GM19455 (cell line): ENCODE measurements at regions not wholly inside any gene's neighbourhood (a gene's known extent, or its start where the extent isn't known, plus 50 kb on each side); places are given as distances from the start of the nearest gene placed in this dataset.

Experiments
- ATAC-seq: cut with Tn5 transposase; IDR thresholded peaks from one replicate; pipeline ENCODE4 v1.9.1; 2021; ENCODE audit not compliant: unreplicated experiment

DNA sequence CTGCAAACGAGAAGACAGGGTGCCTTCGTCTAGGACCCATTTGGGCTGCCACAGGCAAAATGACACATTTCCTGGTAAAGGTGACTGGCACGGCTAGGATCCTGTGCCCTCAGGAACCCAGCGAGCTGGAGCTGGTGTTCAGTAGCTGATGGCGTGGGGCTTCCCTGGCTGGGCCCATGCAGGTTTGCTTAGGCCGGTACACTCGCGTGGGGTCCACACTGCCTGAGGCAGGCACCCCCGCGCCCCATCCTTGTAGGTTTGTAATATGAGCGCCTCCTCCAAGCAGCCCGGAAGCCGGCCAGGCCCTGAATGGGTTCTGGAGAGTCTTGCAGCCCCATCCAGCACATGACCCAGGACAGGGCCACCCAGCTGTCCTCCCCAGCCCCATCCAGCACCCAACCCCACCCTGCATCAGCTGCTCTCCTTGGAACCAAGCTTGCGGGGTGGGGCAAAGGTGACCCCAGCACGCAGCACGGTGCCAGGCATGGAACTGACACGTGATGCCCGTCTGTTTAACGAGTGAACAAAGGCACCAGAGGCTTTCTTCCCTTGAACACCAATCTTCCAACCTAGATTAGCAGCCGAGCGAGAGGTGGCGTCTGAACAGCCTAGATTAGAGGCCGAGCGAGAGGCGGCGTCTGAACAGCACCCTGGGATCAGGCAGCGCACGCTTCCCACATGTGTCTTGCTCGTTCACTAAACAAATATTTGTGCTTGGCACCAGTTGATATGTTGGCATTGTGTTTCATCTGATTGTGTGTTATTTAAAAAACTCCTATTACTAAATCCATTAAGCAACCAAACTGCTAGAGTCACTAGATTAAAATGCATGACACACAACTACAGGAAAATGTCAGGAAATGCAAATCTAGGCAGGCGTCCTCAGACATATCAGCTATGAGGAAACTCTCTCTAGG is 112.1 kb downstream of the DLL1 start:
- no peak for ATAC-seq

DNA sequence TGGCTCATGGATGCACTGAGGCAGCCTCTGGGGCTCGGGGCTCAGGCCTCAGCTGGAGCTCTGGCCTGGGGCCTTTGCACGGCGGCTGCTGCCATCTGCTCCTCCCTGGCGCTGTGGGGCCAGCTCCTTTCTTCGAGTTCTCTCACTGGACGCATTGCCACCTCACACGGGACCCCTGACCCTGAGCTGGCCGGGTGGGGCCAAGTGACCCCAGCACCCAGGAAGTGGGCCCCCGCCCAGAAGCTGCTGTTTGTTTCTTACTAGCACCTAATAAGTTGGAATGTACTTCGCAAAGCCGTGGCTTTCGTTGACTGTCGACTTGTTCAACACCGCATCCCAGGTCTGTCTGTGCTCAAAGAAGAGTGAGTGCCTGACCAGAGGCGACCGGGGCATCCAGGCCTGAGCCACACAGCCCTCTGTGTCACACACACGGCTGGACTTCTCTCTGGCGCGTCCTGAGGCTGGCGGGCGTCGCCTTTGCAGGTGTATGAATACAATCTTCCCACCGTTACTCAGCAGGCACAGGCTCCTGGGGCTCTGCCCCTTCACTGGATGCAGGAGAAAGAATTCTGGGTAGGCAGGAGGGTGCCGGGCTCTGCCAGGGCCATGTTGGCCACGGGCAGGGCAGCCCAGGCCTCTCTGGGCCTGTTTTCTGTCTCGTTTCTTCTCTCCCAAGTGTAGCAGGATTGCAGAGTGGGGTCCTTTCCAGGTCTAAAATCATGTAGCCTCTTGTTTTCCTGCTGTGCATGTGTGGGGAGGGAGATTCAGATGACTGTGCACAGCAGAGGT is 112.9 kb downstream of the DLL1 start:
- ATAC-seq = no peak

DNA sequence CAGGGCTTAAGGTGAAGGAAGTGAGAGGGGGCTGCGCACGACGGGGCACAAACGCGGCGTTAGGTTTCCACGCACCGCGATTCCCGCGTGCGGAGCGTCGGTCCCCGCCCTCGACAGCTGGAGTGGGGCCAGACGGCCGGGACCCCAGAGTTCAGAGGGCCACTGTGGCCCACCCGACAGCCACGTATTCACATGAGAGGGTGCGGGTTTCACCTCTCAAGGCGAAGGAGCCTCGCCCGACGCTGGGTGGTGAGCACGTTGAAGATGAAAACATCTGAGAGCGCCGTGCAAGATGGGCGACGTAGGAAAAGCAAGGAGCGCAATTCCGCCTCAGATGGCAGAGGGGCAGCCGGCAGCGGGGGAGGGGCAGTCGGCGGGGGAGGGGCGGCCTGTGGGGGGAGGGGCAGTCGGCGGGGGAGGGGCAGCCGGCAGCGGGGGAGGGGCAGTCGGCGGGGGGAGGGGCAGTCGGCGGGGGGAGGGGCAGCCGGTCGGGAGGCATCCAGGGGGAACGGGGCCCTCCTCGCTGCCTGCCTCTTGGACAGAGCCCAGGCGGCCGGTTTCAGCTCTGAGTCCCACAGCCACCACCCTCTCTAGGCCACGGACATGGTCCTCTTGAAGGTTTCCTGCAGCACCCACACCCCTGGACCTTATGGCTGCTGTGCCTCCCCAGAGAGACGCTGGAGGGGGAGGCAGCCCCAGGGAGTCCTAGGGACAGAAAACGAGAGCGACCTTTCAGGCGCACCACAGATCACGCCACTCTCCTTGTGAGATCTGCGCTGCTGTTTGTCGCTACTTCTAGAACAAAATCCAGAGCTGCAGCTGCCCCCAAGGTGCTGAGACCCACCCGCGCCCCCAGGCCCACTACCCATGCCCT is 113.7 kb downstream of the DLL1 start:
- no peak for ATAC-seq

DNA sequence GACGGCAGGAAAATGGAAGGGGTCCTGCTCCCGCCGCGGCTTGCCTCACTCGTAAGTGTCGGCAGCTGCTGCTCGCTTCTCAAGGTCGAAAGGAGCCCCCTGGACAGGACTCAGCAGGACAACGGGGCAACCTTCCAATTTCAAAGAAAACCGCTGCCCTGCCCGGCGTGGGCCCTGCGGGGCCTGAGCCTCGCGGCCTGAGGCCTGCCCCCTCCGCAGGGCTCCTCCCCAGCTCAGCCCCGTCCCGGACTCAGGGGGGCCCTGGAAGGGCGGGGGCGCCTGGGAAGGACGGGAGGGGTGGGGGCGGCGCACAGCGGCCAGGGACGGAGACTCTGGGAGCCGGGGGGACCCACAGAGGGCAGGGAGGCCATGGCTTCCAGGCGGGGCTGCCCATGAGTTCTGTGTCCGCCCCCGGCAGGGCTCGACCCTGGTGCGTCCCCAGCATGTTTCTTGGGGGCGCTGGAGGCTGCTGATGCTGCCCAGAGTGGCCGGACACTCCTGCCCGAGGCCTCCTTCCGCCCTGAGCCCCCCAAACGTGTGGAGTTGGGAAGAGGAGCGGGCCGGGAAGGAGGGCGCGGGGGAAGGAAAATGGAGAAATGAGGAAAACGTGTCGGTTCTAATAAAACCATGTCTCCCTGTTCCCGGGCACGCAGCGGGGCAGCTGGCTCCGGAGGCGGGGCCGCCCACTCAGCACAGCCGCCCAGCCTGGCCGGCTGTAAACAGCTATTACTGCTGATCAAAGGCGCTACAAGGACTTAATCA is 114.6 kb downstream of the DLL1 start:
- ATAC-seq = no peak

DNA sequence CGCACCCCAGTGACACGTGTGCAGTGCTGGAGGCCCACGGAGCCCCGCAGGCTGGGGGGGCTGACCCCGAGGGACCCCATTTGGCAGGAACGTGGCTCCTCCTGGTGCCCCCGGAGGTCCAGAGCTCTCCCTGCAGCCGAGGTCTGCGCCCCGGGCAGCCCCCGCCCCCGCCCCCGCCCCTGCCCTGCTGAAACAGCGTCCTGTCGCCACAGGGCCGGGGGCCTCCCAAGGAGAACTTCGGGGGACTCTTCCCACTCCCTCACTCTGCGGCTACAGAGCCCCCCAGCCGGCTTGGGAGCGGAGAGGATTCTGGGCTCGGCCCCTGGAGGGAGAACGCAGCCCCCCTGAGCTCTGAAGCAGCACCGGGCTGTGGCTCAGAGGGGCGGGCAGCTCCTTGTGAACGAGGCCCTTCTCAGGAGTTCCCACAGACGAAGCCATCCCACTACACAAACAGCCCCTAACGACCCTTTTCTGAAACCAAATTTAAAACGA is 115.2 kb downstream of the DLL1 start:
- ATAC-seq = no peak

DNA sequence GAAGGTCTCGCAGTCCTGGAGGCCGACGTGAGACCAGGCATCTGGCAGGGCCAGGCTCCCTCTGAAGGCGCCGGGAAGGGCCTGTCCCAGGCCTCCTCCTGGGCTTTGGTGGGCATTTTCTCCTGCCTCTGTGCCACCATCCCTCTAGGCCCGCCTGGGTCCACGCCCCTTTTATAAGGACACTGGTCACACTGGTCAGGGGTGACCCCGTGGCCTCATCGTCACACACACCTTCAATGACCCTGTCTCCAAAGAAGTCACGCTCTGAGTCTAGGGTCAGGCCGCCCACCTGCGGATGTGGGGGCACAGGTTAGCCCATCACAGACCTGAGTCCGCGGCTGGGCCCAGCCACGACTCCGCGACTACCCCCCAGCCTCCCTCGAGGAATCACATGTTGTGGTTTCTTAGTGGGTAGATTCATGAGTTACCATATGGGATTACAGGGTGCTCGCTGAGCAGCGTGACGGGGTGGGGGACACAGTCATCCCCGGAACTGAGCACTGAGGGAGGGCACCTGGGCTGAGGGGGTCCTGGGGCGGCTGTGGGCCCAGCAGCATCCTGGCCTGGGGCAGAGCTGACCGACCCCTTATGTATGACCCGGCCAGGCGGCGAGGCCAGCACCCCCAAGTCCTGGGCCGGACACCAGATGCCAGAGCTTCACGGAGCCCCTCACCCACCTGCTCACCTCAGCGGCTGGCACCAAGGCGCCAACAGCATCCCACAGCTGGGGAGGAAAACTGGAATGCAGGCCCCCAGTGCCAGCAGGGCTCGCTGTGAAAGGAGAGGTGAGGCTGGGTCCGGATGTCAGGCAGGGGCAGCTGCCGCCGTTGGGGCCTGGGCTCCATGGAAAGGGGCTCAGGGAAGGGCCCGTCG is 115.9 kb downstream of the DLL1 start:
- no peak for ATAC-seq

DNA sequence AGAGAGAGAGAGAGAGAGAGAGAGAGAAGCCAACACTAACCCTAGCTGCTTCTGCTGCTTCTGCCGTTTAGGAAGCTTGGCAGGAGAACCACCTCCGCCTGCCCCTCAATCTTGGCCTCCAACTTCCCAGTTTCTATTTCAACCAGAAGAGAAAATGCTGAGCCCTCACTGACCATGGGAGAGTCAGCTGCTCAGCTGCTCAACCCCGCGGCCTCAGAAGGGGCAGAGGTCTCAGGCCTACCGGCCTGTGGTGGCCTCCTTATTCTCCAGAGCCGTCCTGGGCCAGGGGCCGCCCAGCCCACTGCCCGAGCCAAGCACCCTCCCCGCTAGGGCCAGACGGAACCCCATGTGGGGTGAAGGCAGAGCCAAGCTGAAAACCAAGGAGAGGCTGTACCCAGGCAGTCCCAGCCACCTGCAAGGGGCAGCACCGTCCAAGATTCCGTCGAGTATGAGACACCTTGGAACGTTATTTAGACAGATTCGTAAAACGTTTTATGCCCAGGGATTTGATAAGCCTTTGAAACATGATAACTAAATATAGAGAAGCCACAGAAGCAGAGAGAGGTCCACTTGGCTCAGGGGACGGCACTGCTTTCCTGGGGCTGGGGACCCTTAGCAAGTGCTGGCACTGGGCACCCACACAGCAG is 116.6 kb downstream of the DLL1 start:
- no peak for ATAC-seq

DNA sequence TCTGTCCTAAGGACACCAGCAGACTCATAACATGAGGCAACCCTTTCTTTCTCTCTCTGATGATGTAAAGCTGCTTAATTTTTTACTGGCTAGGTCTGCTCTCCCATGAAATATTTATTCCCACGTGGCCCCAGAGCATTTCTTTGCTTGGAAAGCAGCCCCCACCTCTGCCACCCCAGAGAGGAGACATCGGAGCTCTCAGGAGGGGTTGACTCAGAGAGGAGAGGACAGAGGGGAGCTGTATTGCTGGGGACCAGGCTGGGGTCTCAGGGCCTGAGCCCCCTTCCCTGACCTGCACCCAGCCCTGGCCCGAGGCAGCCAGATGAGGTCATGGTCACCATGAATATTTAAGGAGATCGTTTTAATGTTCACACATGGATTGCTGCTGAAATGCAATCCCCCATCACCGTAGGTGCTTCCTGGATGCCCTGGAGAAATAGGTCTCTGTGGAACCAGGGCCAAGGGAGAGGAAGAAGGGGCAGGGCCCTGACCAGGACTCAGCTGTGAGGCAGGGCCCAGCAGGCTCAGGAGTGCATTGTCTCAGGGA is 117.5 kb downstream of the DLL1 start:
- ATAC-seq = no peak

DNA sequence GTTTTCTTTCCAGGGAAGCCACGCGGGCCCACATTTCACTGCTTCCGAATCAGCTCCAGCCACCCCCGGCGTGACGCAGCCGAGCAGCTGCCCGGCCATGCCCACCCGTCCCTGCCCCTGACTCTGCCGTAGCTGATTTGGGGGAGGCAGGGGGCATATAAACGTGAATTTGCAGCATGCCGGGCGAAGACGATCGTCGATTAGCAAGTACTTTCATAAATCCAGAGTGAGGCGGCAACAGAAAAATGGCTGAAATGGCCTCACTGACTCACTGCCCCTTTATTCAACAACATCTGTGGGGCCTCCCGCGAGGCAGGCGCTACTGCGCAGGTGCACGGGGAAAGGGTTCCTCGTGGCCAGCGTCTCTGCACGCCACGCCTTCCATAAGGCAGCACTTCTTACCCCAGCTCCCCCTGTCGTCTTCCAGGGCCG is 118.0 kb downstream of the DLL1 start:
- ATAC-seq = no peak

DNA sequence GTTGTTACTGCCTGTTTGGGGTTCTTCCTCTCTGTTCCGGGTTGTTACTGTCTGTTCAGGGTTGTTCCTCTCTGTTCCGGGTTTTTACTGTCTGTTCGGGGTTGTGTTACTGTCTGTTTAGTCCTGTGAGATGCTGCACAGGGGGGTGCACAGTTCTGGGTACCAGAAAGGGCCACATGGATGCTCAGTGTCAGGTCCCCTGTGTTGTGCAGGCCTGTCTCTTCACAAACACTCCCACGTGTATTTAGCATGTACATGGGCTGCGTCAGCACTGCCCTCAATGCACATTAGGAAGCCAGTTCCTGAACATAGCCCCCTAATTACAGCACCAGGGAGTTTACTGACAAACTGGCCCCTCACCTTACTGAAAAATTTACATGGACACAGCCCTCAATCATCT is 118.5 kb downstream of the DLL1 start:
- no peak for ATAC-seq

DNA sequence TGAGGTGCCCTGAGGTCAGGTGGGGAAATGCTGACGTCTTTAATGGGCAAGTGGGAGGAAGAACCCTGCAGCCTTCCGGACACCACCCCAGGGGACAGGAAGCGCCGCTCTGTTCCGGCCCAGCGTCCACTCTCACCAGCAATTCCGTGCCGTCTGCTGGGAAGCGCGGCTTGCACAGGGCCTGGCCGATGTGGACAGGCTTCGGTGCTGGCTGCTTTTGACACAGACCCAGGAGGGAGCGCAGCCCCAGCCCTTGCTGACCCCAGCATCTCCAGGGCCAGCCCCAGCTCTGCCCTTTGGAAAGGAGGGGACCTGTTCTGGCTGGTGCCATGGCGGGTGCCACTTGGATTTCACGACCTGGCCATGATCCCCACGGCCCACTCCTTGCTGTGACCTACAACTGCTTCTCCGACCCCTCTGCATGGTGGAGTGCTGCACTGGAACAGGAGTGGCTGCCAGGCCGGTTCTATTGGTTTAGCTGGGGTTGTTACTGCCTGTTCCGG is 123.2 kb downstream of the DLL1 start:
- ATAC-seq = no peak

DNA sequence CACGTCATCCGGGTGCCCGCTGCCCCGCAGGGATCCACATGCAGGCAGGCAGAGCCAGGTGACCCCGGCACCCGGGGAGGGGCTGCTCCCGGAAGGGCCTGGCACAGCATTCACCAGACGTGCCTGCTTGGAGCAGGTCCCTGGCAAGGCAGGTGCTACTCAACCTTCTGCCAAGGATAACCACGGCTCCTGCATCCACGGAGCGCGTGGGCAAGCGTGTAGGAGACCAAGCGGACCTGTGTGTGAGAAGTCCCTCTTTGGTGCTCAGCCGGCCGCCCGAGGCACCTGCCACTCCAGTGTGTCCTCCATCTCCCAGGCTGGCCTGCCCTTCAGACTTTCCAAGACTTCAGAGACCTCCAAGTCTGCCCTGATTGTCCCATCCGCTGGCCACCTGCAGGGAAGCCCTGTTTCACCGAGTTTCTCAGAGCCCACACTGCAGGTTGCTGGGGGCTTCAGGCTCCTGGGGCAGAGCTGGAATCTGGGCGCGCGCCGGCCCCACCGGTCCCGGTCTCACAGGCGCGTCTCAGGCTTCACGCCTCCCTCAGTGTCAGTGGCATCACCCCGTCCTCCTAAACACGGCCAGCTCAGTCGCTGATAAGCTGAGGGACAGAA is 124.3 kb downstream of the DLL1 start:
- no peak for ATAC-seq

DNA sequence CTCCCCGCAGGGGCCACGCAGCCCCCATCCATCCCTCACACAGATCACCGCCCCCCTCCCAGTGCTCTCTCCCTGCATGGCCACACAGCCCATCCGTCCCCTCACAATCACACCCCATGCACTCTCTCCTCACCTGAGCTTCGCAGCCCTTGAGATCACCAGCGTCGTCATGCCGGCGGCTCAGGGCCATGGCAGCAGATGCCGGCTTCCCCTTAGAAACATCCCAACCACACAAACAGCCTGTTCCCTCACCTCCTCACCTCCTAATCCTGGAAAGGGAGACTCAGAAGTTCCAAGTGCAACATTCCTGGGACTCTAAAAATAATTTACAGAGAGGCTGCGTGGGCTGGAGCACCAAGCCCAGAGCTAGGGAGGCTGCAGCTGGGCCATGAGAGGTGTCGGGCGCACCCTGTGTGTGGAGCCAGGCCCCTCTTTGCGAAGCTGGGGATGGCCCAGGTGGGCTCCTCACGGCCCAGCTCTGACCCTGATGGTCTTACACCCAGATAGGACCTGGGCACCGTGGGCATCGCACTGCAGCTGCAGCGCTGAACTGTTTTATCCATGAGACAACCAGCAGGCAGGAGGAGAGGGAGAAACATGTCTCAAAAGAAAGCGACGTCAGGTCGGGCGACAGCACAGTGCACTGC is 125.3 kb downstream of the DLL1 start:
- ATAC-seq = no peak

DNA sequence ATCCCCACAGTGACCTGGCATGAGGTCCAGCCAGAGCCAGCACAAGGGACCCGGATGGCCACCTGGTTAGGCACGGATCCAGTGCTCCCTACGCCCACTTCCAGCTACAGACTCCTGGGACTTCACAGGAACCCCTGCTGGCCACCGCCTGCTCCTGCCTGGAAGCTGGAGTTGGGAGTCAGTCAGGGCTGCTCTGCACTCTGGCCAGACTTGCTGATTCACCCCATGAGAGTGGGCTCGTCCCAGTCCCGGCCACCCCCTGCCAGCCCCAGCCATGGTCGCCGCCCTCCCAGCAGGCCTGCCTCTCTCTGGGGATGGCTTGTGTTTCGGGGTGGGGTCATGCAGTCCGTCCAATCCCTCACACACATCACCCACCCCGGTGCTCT is 125.8 kb downstream of the DLL1 start:
- ATAC-seq = no peak

DNA sequence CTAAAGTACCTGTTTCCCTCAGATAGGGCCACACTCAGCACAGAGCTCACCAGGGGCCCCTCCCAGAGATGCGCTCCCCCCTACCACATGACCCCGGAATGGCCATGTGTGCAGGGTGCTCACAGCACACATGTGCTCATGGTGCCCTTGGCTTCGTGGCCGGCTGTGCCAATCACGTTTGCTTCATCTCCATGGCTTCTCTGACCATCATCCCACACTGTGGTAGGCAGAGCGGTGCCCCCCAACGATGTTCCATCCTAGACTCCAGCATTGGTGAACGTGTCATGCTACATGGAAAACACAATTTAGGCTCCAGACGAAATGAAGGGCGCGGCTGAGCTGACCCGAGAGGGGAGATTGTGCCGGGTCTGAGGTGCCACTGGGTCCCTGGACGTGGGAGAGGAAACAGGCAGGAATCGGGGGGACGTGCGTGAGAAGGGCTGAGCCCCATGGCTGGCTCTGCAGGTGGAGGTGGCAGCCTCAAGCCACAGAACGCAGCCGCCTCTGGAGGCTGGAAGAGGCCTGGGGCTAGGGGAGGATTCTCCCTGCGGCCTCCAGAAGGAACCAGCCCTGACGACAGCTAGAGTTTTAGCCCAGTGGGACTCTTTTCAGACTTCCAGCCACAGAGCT is 126.5 kb downstream of the DLL1 start:
- no peak for ATAC-seq

DNA sequence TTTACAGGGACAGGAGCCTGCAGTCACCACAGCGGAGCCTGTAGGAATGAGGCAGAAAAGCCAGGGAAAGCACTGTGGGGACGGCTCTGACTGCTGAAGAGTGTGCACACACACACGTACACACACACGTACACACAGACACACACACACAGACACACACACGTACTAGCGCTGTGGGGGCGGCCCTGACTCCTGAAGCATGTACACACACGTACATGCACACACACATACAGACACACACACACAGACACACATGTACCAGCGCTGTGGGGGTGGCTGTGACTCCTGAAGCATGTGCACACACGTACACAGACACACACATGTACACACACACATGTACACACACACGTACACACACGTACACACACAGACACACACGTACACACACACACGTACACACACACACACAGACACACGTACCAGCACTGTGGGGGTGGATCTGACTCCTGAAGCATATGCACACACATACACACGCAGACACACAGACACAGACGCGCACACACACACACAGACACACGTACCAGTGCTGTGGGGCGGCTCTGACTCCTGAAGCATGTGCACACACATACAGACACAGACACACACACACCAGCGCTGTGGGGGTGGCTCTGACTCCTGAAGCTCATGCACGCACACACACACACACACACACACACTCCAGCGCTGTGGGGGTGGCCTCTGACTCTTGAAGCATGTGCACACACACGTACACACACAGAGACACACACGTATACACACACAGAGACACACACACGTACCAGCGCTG is 127.3 kb downstream of the DLL1 start:
- ATAC-seq = no peak
